Glutamatergic neuron (in vitro differentiated cells): ENCODE measurements at regions not wholly inside any gene's neighbourhood (a gene's known extent, or its start where the extent isn't known, plus 50 kb on each side); places are given as distances from the start of the nearest gene placed in this dataset.
"Not testable (repeated sequence)": the region's sequence is repeated elsewhere in the genome, so short reads cannot be mapped to it uniquely, and the experiment has no call there.

Experiments used
- DNase-seq: peaks from one replicate; pipeline ENCODE4 v3.0.0; 2022
- H3K27ac Mint-ChIP-seq: one replicate; pipeline ENCODE4 v1.8.0; 2020; ENCODE audit warnings: mild to moderate bottlenecking, mixed read lengths, inconsistent platforms; ENCODE audit not compliant: unreplicated experiment
- H3K27me3 Mint-ChIP-seq: one replicate; pipeline ENCODE4 v1.8.0; 2020; ENCODE audit warnings: mild to moderate bottlenecking, moderate library complexity, mixed read lengths, inconsistent platforms; ENCODE audit not compliant: unreplicated experiment
- H3K36me3 Mint-ChIP-seq: one replicate; pipeline ENCODE4 v1.8.0; 2020; ENCODE audit warnings: mild to moderate bottlenecking, mixed read lengths, inconsistent platforms; ENCODE audit not compliant: unreplicated experiment
- H3K4me1 Mint-ChIP-seq: one replicate; pipeline ENCODE4 v1.8.0; 2020; ENCODE audit warnings: mild to moderate bottlenecking, low read depth, mixed read lengths, inconsistent platforms; ENCODE audit not compliant: unreplicated experiment
- H3K4me3 Mint-ChIP-seq: one replicate; pipeline ENCODE4 v1.8.0; 2020; ENCODE audit warnings: mild to moderate bottlenecking, mixed read lengths, inconsistent platforms; ENCODE audit not compliant: unreplicated experiment
- H3K9me3 Mint-ChIP-seq: one replicate; pipeline ENCODE4 v1.8.0; 2020; ENCODE audit warnings: mild to moderate bottlenecking, moderate library complexity, mixed read lengths, inconsistent platforms; ENCODE audit not compliant: unreplicated experiment
- TF ChIP-seq, protein P1 (sequence below): fragments of 200-600 bp; sonication (generic); IDR thresholded peaks from one replicate; pipeline ENCODE4 v1.5.0; 2021; ENCODE audit not compliant: partially characterized antibody, unreplicated experiment

DNA sequence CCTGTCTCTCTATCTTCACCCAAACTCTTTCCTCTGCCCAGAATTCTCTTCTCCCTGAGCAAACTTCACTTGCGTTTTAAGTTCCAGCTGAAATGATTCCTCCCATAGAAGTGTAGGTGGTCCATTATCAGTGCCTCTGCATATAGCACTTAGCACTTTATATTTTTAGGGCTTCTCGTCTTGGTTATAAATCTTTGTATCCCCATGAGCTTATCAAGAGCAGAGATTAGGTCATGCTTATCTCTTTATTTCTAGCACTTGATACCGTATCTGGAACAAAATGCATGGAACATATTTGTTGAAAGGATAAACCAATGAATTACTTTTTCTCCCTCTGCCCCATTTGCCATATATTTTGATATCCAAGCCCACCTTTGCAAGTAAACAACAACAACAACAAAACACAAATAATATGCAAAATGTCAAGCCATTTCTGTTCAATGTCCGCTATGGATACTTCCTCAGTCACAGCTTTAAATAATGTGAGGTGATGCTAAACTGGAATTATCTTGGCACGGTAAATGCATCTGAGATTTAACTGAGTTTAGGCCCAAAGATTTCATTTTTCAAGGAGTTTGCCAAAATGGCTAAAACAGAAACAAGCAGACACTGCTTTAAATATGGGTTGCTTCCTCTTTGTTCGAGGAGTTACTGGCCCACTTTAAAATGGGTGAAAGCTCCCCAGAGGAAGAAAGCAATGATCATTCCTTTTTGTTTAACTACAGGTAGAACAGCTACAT is 106.2 kb upstream of the STMND1 start:
- DNase-seq: no peak
- H3K9me3 Mint-ChIP-seq: no peaks in the 10 kb centered on the region
- peaks cover 4% of the 10 kb centered on the region for H3K36me3 Mint-ChIP-seq
- H3K4me1 Mint-ChIP-seq: no peaks in the 10 kb centered on the region
- no peaks in the 10 kb centered on the region for H3K27me3 Mint-ChIP-seq
- no peak overlapping the region for H3K4me3 Mint-ChIP-seq
- no peak overlapping the region for H3K27ac Mint-ChIP-seq
- TF ChIP-seq, protein P1, sequence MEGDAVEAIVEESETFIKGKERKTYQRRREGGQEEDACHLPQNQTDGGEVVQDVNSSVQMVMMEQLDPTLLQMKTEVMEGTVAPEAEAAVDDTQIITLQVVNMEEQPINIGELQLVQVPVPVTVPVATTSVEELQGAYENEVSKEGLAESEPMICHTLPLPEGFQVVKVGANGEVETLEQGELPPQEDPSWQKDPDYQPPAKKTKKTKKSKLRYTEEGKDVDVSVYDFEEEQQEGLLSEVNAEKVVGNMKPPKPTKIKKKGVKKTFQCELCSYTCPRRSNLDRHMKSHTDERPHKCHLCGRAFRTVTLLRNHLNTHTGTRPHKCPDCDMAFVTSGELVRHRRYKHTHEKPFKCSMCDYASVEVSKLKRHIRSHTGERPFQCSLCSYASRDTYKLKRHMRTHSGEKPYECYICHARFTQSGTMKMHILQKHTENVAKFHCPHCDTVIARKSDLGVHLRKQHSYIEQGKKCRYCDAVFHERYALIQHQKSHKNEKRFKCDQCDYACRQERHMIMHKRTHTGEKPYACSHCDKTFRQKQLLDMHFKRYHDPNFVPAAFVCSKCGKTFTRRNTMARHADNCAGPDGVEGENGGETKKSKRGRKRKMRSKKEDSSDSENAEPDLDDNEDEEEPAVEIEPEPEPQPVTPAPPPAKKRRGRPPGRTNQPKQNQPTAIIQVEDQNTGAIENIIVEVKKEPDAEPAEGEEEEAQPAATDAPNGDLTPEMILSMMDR: no peak

DNA sequence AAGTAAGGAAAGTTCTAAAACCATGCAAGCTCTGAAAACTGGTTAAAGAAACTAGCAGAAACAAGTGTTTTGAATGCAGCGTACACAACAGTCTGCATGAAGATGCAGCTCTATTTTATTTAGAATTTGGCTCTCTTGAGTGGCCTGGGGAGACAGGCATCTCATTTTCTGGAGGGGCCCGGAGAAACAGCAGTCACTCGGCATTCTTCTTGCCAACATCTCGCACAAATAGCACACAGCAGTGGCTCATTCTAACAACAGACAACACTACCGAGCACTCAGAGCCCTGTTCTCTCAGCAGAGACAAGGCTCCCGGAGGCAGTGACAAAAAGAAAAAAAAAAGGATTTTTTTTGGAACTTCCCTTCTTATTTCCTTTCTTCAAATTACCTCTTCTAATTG is 108.5 kb upstream of the STMND1 start:
- Mint-ChIP-seq H3K27ac (no peak overlapping the region), H3K9me3 (peaks cover 2% of the 10 kb centered on the region), H3K27me3 (no peaks in the 10 kb centered on the region), H3K4me3 (no peak overlapping the region), H3K4me1 (no peaks in the 10 kb centered on the region), H3K36me3 (peaks cover 15% of the 10 kb centered on the region)
- TF ChIP-seq, protein P1: no peak
- no peak for DNase-seq

DNA sequence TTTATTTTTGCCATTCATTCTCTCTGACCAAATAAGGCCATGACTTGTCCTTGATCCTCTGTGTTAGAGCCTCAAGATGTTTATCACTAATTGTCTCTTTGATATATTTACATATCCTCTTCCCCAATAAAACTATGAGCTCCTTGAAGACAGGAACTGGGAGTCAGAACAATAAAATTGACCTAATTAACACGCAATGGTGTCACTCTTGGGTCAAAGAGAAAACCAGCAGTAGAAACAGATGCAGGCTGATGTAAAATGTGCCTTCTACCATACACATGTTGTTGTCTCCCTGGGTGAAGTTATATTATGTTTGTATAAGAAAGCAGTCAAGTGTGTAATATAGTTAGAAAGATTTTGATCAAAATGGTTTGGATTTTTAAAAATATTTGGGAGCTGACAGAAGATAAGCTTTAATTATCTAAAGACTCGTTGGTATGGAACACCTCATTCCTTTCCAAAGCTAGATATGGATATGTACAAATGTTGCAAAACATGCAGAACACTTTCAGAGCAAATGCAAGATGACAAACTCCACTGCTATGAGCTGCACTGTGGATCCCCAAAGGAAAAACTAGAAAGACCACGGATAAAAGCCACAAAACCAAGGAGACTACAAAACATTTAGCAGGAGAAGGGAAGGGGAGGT is 109.7 kb upstream of the STMND1 start:
- Mint-ChIP-seq H3K4me1 (no peaks in the 10 kb centered on the region), H3K27me3 (no peaks in the 10 kb centered on the region), H3K27ac (no peak overlapping the region), H3K36me3 (peaks cover 15% of the 10 kb centered on the region), H3K9me3 (peaks cover 2% of the 10 kb centered on the region), H3K4me3 (no peak overlapping the region)
- DNase-seq: no peak
- TF ChIP-seq, protein P1: no peak

DNA sequence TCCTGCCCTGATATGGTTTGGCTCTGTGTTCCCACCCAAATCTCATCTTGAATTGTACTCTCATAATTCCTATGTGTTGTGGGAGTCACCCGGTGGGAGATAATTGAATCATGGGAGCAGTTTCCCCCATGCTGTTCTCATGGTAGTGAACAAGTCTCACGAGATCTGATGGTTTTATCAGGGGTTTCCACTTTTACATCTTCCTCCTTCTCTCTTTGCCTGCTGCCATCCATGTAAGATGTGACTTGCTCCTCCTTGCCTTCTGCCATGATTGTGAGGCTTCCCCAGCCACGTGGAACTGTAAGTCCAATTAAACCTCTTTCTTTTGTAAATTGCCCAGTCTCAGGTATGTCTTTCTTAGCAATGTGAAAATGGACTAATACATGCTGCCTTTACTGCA is 111.9 kb upstream of the STMND1 start:
- not testable (repeated sequence) for H3K9me3 Mint-ChIP-seq, H3K4me3 Mint-ChIP-seq

DNA sequence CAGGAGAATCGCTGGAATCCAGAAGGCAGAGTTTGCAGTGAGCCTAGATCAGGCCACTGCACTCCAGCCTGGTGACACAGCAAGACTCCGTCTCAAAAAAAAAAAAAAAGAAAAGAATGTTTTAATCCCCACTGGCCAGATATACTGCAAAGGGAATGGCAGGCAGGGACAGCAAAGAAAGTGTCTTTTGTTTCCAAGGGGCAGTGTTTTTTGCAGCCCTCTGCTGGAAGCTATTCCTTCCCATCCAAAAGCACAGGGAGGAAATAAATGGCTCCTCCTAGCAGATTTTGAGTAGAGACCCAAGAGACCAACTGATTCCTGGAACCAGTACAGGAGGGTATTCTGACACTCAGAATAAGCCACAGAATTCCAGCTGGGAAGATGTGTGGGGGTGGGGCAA is 112.5 kb upstream of the STMND1 start:
- Mint-ChIP-seq H3K4me3 (no peak overlapping the region), H3K36me3 (peaks cover 15% of the 10 kb centered on the region), H3K4me1 (no peaks in the 10 kb centered on the region), H3K27ac (no peak overlapping the region), H3K9me3 (peaks cover 2% of the 10 kb centered on the region), H3K27me3 (no peaks in the 10 kb centered on the region)
- DNase-seq: no peak
- TF ChIP-seq, protein P1: no peak

More for the DNA sequence above, 111.9 kb upstream of the STMND1 start:
- H3K27me3 Mint-ChIP-seq, H3K27ac Mint-ChIP-seq, H3K4me1 Mint-ChIP-seq, DNase-seq: not testable (repeated sequence)
- peaks cover 15% of the 10 kb centered on the region for H3K36me3 Mint-ChIP-seq
